ENCODE measurements at regions not wholly inside any gene's neighbourhood (a gene's known extent, or its start where the extent isn't known, plus 50 kb on each side); places are given as distances from the start of the nearest gene placed in this dataset.

DNA sequence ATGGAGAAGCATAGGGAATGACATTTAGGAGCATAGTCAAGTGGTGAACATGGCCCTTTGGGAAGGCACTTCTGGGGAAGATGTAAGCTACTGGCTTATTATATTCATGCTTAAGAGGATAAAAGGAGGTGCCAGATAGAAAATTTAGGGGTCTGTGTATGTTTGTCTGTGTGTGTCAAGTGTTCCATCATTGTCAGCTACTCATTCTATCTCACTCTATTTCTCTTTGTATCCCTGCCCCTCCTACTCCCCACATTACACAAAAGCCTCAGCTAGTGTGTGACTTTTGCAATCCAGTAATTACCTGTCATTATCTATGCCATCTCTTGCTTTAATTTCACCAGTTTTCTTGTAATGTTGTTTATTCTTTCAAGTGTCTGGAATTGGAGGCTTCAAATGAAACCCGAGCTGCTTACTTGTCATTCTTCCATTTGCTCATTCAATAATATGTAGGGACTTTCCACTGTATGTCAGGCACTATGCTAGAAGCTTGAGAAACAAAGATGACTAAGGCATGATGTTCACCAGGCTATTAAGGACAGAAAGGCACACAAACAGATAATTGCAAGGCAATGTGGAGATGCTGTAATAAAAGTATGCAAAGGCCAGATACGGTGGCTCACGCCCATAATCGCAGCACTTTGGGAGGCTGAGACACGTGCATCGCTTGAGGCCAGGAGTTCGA is 229.8 kb upstream of the TEX13C start:
- TF ChIP-seq BHLHE40 (IDR thresholded peaks at IDR 0.05; ENCODE audit: low read depth, low read length) (no peak), CEBPB (IDR thresholded peaks at IDR 0.05) (no peak), KDM1A (IDR thresholded peaks at IDR 0.05; ENCODE audit: low read depth) (no peak)
- TF ChIP-seq, protein P1, sequence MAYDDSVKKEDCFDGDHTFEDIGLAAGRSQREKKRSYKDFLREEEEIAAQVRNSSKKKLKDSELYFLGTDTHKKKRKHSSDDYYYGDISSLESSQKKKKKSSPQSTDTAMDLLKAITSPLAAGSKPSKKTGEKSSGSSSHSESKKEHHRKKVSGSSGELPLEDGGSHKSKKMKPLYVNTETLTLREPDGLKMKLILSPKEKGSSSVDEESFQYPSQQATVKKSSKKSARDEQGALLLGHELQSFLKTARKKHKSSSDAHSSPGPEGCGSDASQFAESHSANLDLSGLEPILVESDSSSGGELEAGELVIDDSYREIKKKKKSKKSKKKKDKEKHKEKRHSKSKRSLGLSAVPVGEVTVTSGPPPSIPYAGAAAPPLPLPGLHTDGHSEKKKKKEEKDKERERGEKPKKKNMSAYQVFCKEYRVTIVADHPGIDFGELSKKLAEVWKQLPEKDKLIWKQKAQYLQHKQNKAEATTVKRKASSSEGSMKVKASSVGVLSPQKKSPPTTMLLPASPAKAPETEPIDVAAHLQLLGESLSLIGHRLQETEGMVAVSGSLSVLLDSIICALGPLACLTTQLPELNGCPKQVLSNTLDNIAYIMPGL (CRISPR knock-in tag; IDR thresholded peaks at IDR 0.05; ENCODE audit: borderline replicate concordance): no peak
- TF ChIP-seq, protein P2, sequence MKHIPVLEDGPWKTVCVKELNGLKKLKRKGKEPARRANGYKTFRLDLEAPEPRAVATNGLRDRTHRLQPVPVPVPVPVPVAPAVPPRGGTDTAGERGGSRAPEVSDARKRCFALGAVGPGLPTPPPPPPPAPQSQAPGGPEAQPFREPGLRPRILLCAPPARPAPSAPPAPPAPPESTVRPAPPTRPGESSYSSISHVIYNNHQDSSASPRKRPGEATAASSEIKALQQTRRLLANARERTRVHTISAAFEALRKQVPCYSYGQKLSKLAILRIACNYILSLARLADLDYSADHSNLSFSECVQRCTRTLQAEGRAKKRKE (CRISPR knock-in tag; IDR thresholded peaks at IDR 0.05; ENCODE audit: low read depth): no peak
- FAIRE-seq: no peak
- ChIA-PET CTCF (no interaction called here), POLR2A (no interaction called here)
- no peak for ATAC-seq
- no peaks in the 10 kb centered on the region for H3K4me1 ChIP-seq
- no peak overlapping the region for H3K27ac ChIP-seq
- no peaks in the 10 kb centered on the region for H3K9me3 ChIP-seq
- no peak overlapping the region for H3K4me3 ChIP-seq
- peak in 1 of 2 experiments; percentile 4 for DNase-seq (ENCODE audit: low read depth in 1 of 2, low spot score in 1 of 2)
- 9% methylated on average over 7 of the region's 7 CpGs for WGBS (ENCODE audit: missing lambda C conversion rate)
- no peak overlapping the region for H3K4me2 ChIP-seq

DNA sequence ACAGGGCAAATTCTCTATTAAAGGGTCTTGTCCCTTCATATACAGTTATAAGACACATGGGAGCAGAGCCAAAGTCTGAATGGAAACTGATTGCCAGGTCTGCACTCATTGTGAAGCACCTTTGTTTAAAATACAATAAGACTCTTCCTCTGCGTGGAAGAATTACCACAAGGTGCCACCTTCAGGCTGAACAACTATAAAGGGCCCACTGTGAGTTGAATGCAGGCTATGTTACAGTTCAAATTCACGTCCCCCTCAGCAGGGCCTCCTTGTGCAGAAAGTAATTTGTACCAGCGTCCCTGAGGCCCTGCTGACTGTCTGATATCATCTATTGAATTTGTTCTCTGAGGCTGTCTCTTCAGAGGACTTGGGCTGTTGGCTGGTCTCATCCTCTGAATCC is 225.8 kb upstream of the TEX13C start:
- CTCF ChIA-PET: no interaction called here
- ATAC-seq (no peak), FAIRE-seq (no peak), DNase-seq (ENCODE audit: low read depth in 1 of 2, low spot score in 1 of 2) (no peak)
- Histone ChIP-seq H3K4me1 (no peaks in the 10 kb centered on the region), H3K27ac (no peak overlapping the region), H3K9me3 (no peaks in the 10 kb centered on the region), H3K4me2 (no peak overlapping the region), H3K4me3 (no peak overlapping the region)
- POLR2A ChIA-PET: no interaction called here
- TF ChIP-seq PHF8 (IDR thresholded peaks at IDR 0.05; ENCODE audit: borderline replicate concordance, low read depth) (no peak), FOSL2 (IDR thresholded peaks at IDR 0.05) (no peak), FOSL2 (CRISPR knock-in tag; IDR thresholded peaks at IDR 0.05) (no peak), POLR2A (IDR thresholded peaks at IDR 0.05; ENCODE audit: low read length) (no peak), POLR2AphosphoS2 (conservative IDR thresholded peaks at IDR 0.05; ENCODE audit: low read length) (no peak), CEBPB (IDR thresholded peaks at IDR 0.05) (no peak), RNF2 (IDR thresholded peaks at IDR 0.05; ENCODE audit: borderline replicate concordance, low read depth) (no peak), ZSCAN20 (CRISPR knock-in tag; IDR thresholded peaks at IDR 0.05) (no peak)
- WGBS (ENCODE audit: missing lambda C conversion rate): 9% methylated on average over 3 of the region's 3 CpGs

DNA sequence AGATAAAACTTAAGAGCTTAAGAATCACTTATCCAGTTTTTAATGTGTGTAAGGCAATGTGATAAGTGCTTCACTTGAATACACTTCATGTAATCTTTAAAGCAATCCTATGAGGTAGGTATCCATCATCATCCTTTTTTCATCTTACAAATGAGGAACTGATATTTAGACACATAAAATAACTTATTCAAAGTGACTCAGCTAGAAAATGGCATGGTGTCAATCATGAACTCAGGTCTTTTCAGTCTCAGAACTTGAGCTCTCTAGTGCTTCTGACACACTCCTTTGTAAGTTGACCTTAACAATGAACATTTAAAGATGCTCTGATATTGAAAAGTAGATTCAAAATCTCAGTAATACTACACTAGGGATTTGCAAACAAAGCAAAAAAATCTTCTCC is 224.8 kb upstream of the TEX13C start:
- Histone ChIP-seq H3K4me3 (no peak overlapping the region), H3K9me3 (no peaks in the 10 kb centered on the region), H3K27ac (no peak overlapping the region), H3K4me2 (no peak overlapping the region), H3K4me1 (no peaks in the 10 kb centered on the region)
- peak; percentile 49 for FAIRE-seq
- no peak for TF ChIP-seq JUN (IDR thresholded peaks at IDR 0.05)
- no peak for TF ChIP-seq ZFP36 (IDR thresholded peaks at IDR 0.05; ENCODE audit: borderline replicate concordance, partially characterized antibody)
- TF ChIP-seq RFX5 (IDR thresholded peaks at IDR 0.05): no peak
- no peak for TF ChIP-seq HOXB13 (CRISPR knock-in tag; IDR thresholded peaks at IDR 0.05; ENCODE audit: low read depth)
- TF ChIP-seq EHMT2 (IDR thresholded peaks at IDR 0.05; ENCODE audit: low read depth): no peak
- TF ChIP-seq HEYL (CRISPR knock-in tag; IDR thresholded peaks at IDR 0.05): no peak
- TF ChIP-seq EP300 (IDR thresholded peaks at IDR 0.05): no peak
- no peak for TF ChIP-seq RCOR1 (IDR thresholded peaks at IDR 0.05; ENCODE audit: low read depth, low read length)
- no peak for TF ChIP-seq TP53 (CRISPR knock-in tag; IDR thresholded peaks at IDR 0.05)
- TF ChIP-seq RAD21 (conservative IDR thresholded peaks at IDR 0.05 in 1 of 2, IDR thresholded peaks at IDR 0.05 in 1 of 2): no peak
- TF ChIP-seq, protein P1 (CRISPR knock-in tag; IDR thresholded peaks at IDR 0.05; ENCODE audit: borderline replicate concordance): no peak
- no peak for TF ChIP-seq CBX8 (IDR thresholded peaks at IDR 0.05)
- ChIA-PET POLR2A (no interaction called here), CTCF (no interaction called here)
- no peak for DNase-seq (ENCODE audit: low read depth in 1 of 2, low spot score in 1 of 2)
- ATAC-seq: no peak

Data from A549 (cell line).